H1 (cell line): ENCODE measurements at regions not wholly inside any gene's neighbourhood (a gene's known extent, or its start where the extent isn't known, plus 50 kb on each side); places are given as distances from the start of the nearest gene placed in this dataset.

Experiments used
- CTCF ChIA-PET: fragments of 300-600 bp; sonication (Branson Sonifier 250); formaldehyde crosslinking; loops from one replicate; lab custom pipeline; 2021; ENCODE audit not compliant: partially characterized antibody; lab: Charles Lee
- POLR2A ChIA-PET: fragments of 300-600 bp; sonication (Branson Sonifier 250); formaldehyde crosslinking; loops from one replicate; lab custom pipeline; 2021; ENCODE audit warnings: inconsistent platforms; ENCODE audit not compliant: partially characterized antibody; lab: Charles Lee
- DNase-seq, 2 experiments: peaks; one replicate each; pipeline versions ENCODE4 v3.0.0 to v3.0.0-alpha.2; 2010 to 2022; ENCODE audit warnings: low spot score in 2 of 2, low read depth in 1 of 2, mixed read lengths in 1 of 2
- FAIRE-seq: peaks from 2 replicates; lab custom pipeline; 2011; peaks lifted over from hg19 to GRCh38; lab: Jason Lieb, UNC
- H2AFZ ChIP-seq: 2 replicates; pipeline ENCODE4 v1.8.1; 2012; ENCODE audit warnings: low read length, inconsistent platforms
- H2AK5ac ChIP-seq: 2 replicates; pipeline ENCODE4 v1.6.1; 2013; ENCODE audit warnings: low read depth, low read length
- H2BK120ac ChIP-seq: replicated peaks from 2 replicates; pipeline ENCODE3; 2013; ENCODE audit warnings: low read depth, low read length, inconsistent platforms
- H2BK12ac ChIP-seq: 2 replicates; pipeline ENCODE4 v1.6.1; 2013; ENCODE audit warnings: low read depth, low read length
- H2BK15ac ChIP-seq: 2 replicates; pipeline ENCODE4 v1.6.1; 2013; ENCODE audit warnings: low read length
- H2BK20ac ChIP-seq: 2 replicates; pipeline ENCODE4 v1.6.1; 2013; ENCODE audit warnings: low read length
- H2BK5ac ChIP-seq: 2 replicates; pipeline ENCODE4 v1.6.1; 2013; ENCODE audit warnings: low read depth, low read length
- H3K14ac ChIP-seq: 2 replicates; pipeline ENCODE4 v1.6.1; 2013; ENCODE audit warnings: inconsistent platforms; ENCODE audit not compliant: insufficient read length
- H3K18ac ChIP-seq: 2 replicates; pipeline ENCODE4 v1.6.1; 2013; ENCODE audit warnings: low read length; ENCODE audit errors: extremely low read depth
- H3K23ac ChIP-seq: 2 replicates; pipeline ENCODE4 v1.6.1; 2013; ENCODE audit warnings: inconsistent platforms; ENCODE audit not compliant: insufficient read length
- H3K23me2 ChIP-seq: 2 replicates; pipeline ENCODE4 v1.6.1; 2013; ENCODE audit warnings: low read depth, low read length
- H3K27ac ChIP-seq: 2 replicates; pipeline ENCODE4 v1.6.1; 2011; ENCODE audit warnings: low read depth, low read length, inconsistent platforms
- H3K27me3 ChIP-seq, 4 experiments: replicated peaks in 1 of 4; 1 replicate in 1 of 4; 2 replicates in 3 of 4; pipeline versions ENCODE4 v1.6.1 to v1.8.1; 2011 to 2013; ENCODE audit warnings: low read length in 3 of 4, mild to moderate bottlenecking in 3 of 4, inconsistent platforms in 2 of 4, mixed read lengths in 2 of 4, moderate library complexity in 1 of 4; ENCODE audit not compliant: control insufficient read depth in 3 of 4, insufficient read depth in 3 of 4; ENCODE audit errors: extremely low read depth in 1 of 4
- H3K36me3 ChIP-seq, 4 experiments: 2 replicates each; pipeline versions ENCODE4 v1.6.1 to v1.8.1; 2011 to 2013; ENCODE audit warnings: mild to moderate bottlenecking in 4 of 4, low read length in 3 of 4, moderate library complexity in 2 of 4, control low read depth in 1 of 4, inconsistent platforms in 1 of 4; ENCODE audit not compliant: insufficient read depth in 4 of 4, control insufficient read depth in 2 of 4
- H3K4ac ChIP-seq: replicated peaks from 2 replicates; pipeline ENCODE3; 2013; ENCODE audit warnings: low read length, low read depth, mixed read lengths, inconsistent platforms; ENCODE audit not compliant: insufficient read length
- H3K4me1 ChIP-seq, 4 experiments: replicated peaks in 1 of 4; 1 replicate in 1 of 4; 2 replicates in 3 of 4; pipeline versions ENCODE4 v1.6.1 to v1.8.1; 2011 to 2013; ENCODE audit warnings: low read length in 3 of 4, inconsistent platforms in 2 of 4, mixed read lengths in 1 of 4; ENCODE audit not compliant: insufficient read depth in 4 of 4, control insufficient read depth in 3 of 4
- H3K4me2 ChIP-seq, 2 experiments: 2 replicates each; pipeline versions ENCODE4 v1.6.1 to v1.8.1; 2011 to 2013; ENCODE audit warnings: low read depth in 2 of 2, low read length in 2 of 2, control low read depth in 1 of 2, inconsistent platforms in 1 of 2, mild to moderate bottlenecking in 1 of 2; ENCODE audit not compliant: insufficient read depth in 1 of 2
- H3K4me3 ChIP-seq, 4 experiments: fragments of 200-600, 300-600 bp in 1 of 4; sonication (generic), shearing (Covaris generic), sonication (Bioruptor Twin) in 1 of 4; 2 replicates each; pipeline versions ENCODE4 v1.5.1 to v1.8.1; 2011 to 2016; ENCODE audit warnings: low read length in 4 of 4, low read depth in 3 of 4, control low read depth in 2 of 4, inconsistent platforms in 2 of 4, mild to moderate bottlenecking in 2 of 4, mixed read lengths in 1 of 4, moderate library complexity in 1 of 4; ENCODE audit not compliant: insufficient read depth in 2 of 4; ENCODE audit errors: extremely low read depth in 1 of 4
- H3K56ac ChIP-seq: replicated peaks from 2 replicates; pipeline ENCODE3; 2013; ENCODE audit warnings: low read depth, mild to moderate bottlenecking, mixed read lengths, low read length, inconsistent platforms; ENCODE audit not compliant: insufficient read length
- H3K79me1 ChIP-seq: 2 replicates; pipeline ENCODE4 v1.6.1; 2013; ENCODE audit warnings: low read depth, low read length, control low read depth
- H3K79me2 ChIP-seq, 2 experiments: 2 replicates each; pipeline versions ENCODE4 v1.6.1 to v1.8.1; 2012 to 2013; ENCODE audit warnings: low read length in 2 of 2, mild to moderate bottlenecking in 2 of 2, inconsistent platforms in 1 of 2; ENCODE audit not compliant: insufficient read depth in 2 of 2, control insufficient read depth in 1 of 2
- H3K9ac ChIP-seq, 4 experiments: replicated peaks in 1 of 4; 1 replicate in 1 of 4; 2 replicates in 3 of 4; pipeline versions ENCODE4 v1.6.1 to v1.8.1; 2011 to 2013; ENCODE audit warnings: low read depth in 3 of 4, low read length in 3 of 4, control low read depth in 2 of 4, mild to moderate bottlenecking in 2 of 4, moderate library complexity in 2 of 4, inconsistent platforms in 1 of 4; ENCODE audit errors: extremely low read depth in 1 of 4
- H3K9me3 ChIP-seq, 2 experiments: 2 replicates each; pipeline versions ENCODE4 v1.6.1 to v1.8.1; 2012 to 2013; ENCODE audit warnings: mild to moderate bottlenecking in 2 of 2, moderate library complexity in 2 of 2, control low read depth in 1 of 2, inconsistent platforms in 1 of 2, low read depth in 1 of 2, low read length in 1 of 2, mixed read lengths in 1 of 2; ENCODE audit not compliant: insufficient read depth in 2 of 2
- H4K20me1 ChIP-seq, 2 experiments: replicated peaks in 1 of 2; 2 replicates each; pipeline versions ENCODE3 to v1.8.1; 2011 to 2013; ENCODE audit warnings: inconsistent platforms in 2 of 2, low read length in 2 of 2, mild to moderate bottlenecking in 1 of 2; ENCODE audit not compliant: insufficient read depth in 2 of 2, control insufficient read depth in 1 of 2
- H4K5ac ChIP-seq: 2 replicates; pipeline ENCODE4 v1.6.1; 2013; ENCODE audit warnings: low read length, low read depth, mixed read lengths, inconsistent platforms; ENCODE audit not compliant: insufficient read length
- H4K8ac ChIP-seq: 2 replicates; pipeline ENCODE4 v1.8.0; 2013; ENCODE audit warnings: mild to moderate bottlenecking, moderate library complexity, low read length, inconsistent platforms; ENCODE audit not compliant: insufficient read depth; ENCODE audit errors: extremely low read depth
- H4K91ac ChIP-seq: replicated peaks from 2 replicates; pipeline ENCODE3; 2013; ENCODE audit warnings: low read length, mixed read lengths, inconsistent platforms; ENCODE audit not compliant: insufficient read length
- ASH2L ChIP-seq: fragments of 200-600, 300-600 bp; sonication (generic); IDR thresholded peaks from one replicate; pipeline ENCODE4 v1.7.1; 2017; ENCODE audit warnings: low read length
- BRCA1 ChIP-seq: IDR thresholded peaks from 2 replicates; pipeline ENCODE4 v1.6.1; 2012; ENCODE audit warnings: low read depth, low read length, improper control_type of control experiment
- CHD2 ChIP-seq: IDR thresholded peaks from 2 replicates; pipeline ENCODE4 v1.6.1; 2012; ENCODE audit warnings: low read length, improper control_type of control experiment
- CTBP2 ChIP-seq: IDR thresholded peaks from 2 replicates; pipeline ENCODE4 v1.7.0; 2011; ENCODE audit warnings: borderline replicate concordance, mild to moderate bottlenecking, moderate library complexity, mixed read lengths, low read length; ENCODE audit not compliant: insufficient read depth, insufficient read length
- EGR1 ChIP-seq: IDR thresholded peaks from 2 replicates; pipeline ENCODE4 v1.6.1; 2011; ENCODE audit warnings: low read depth, low read length, borderline replicate concordance
- EP300 ChIP-seq, 2 experiments: IDR thresholded peaks; 1 replicate in 1 of 2; 2 replicates in 1 of 2; pipeline ENCODE4 v1.6.1; 2011 to 2012; ENCODE audit warnings: low read depth in 2 of 2, low read length in 2 of 2, mild to moderate bottlenecking in 2 of 2, borderline replicate concordance in 1 of 2, inconsistent platforms in 1 of 2, moderate library complexity in 1 of 2
- EZH2 ChIP-seq: fragments of 200-600 bp; sonication (generic); IDR thresholded peaks from 2 replicates; pipeline ENCODE4 v1.7.1; 2012; ENCODE audit warnings: low read depth, mild to moderate bottlenecking, moderate library complexity, low read length, inconsistent platforms; ENCODE audit not compliant: severe bottlenecking
- GABPA ChIP-seq: IDR thresholded peaks from 2 replicates; pipeline ENCODE4 v1.6.1; 2011; ENCODE audit warnings: mild to moderate bottlenecking, low read length, moderate library complexity, borderline replicate concordance; ENCODE audit not compliant: insufficient read depth
- POLR2AphosphoS5 ChIP-seq: IDR thresholded peaks from 2 replicates; pipeline ENCODE4 v1.6.1; 2011; ENCODE audit warnings: low read depth, low read length
- RNF2 ChIP-seq: fragments of 200-900, 300-1000 bp; sonication (generic); IDR thresholded peaks from 2 replicates; pipeline ENCODE4 v1.7.1; 2016; ENCODE audit warnings: borderline replicate concordance, low read depth, mild to moderate bottlenecking, antibody characterized with exemption, low read length; ENCODE audit not compliant: poor library complexity, severe bottlenecking; ENCODE audit errors: missing control alignments
- SIX5 ChIP-seq: IDR thresholded peaks from 2 replicates; pipeline ENCODE4 v1.6.1; 2011; ENCODE audit warnings: mild to moderate bottlenecking, low read depth, low read length
- SP1 ChIP-seq: IDR thresholded peaks from 2 replicates; pipeline ENCODE4 v1.6.1; 2011; ENCODE audit warnings: low read depth, low read length
- SRF ChIP-seq: IDR thresholded peaks from 2 replicates; pipeline ENCODE4 v1.6.1; 2011; ENCODE audit warnings: mild to moderate bottlenecking, low read depth, low read length, moderate library complexity
- TF ChIP-seq, protein P1 (sequence below): IDR thresholded peaks from 2 replicates; pipeline ENCODE4 v1.6.1; 2012; ENCODE audit warnings: inconsistent platforms
- TF ChIP-seq, protein P2 (sequence below): IDR thresholded peaks from 2 replicates; pipeline ENCODE4 v1.6.1; 2012; ENCODE audit warnings: inconsistent platforms

DNA sequence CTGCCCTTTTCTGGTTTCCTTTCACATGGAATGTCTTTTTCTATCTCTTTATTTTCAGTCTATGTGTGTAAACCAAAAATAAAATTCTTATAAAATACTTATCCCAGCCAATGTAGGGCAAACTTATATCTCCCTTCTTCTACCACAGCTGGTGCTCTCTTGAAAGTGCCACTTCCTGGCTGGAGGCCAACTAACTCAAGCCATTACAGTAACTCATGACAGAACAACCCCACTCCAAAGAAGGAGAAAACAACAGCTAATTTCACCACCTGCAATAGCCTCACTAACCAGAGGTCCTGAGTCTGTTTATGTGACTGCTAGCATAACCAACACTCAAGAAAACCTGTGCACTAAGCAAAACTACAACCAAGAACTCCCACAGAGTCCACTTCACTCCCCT, 74.9 kb upstream of the DBX1 start:
- Histone ChIP-seq H3K23ac (no peak overlapping the region), H4K8ac (no peak overlapping the region), H3K27ac (no peak overlapping the region), H3K14ac (no peak overlapping the region), H3K23me2 (no peaks in the 10 kb centered on the region), H3K4ac (no peak overlapping the region), H2BK20ac (no peak overlapping the region), H2BK15ac (no peak overlapping the region), H3K56ac (no peak overlapping the region), H3K36me3 (no peaks in the 10 kb centered on the region), H2BK120ac (no peak overlapping the region), H3K9ac (no peak overlapping the region), H3K18ac (no peak overlapping the region), H3K79me1 (no peaks in the 10 kb centered on the region), H2AK5ac (no peak overlapping the region), H2AFZ (no peak overlapping the region), H4K91ac (no peak overlapping the region), H3K4me3 (no peak overlapping the region), H3K9me3 (no peaks in the 10 kb centered on the region), H3K4me1 (peaks cover 0 to 3% (median 0%) of the 10 kb centered on the region in 4 experiments; a peak in 1 of 7 replicates), H2BK5ac (no peak overlapping the region), H3K4me2 (no peak overlapping the region), H3K79me2 (no peaks in the 10 kb centered on the region), H2BK12ac (no peak overlapping the region), H3K27me3 (no peaks in the 10 kb centered on the region; a peak in 1 of 7 replicates), H4K5ac (no peak overlapping the region), H4K20me1 (no peaks in the 10 kb centered on the region)
- DNase-seq: no peak
- no peak for FAIRE-seq
- POLR2A ChIA-PET: no interaction called here
- CTCF ChIA-PET: interaction anchor here (1.0 to 1.2 kb wide), 4 partner anchors 9 to 107 kb away, joined by 3 to 4 read pairs (median 3); no protein-coding TSS in a partner anchor
- no peak for TF ChIP-seq EZH2
- no peak for TF ChIP-seq RNF2
- TF ChIP-seq, protein P1, sequence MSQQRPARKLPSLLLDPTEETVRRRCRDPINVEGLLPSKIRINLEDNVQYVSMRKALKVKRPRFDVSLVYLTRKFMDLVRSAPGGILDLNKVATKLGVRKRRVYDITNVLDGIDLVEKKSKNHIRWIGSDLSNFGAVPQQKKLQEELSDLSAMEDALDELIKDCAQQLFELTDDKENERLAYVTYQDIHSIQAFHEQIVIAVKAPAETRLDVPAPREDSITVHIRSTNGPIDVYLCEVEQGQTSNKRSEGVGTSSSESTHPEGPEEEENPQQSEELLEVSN: no peak
- no peak for TF ChIP-seq CHD2
- TF ChIP-seq EP300 (IDR thresholded peaks at IDR 0.05; ENCODE audit: borderline replicate concordance in 1 of 2, low read depth in 2 of 2, low read length in 2 of 2): no peak
- TF ChIP-seq SP1: no peak
- TF ChIP-seq SIX5: no peak
- TF ChIP-seq BRCA1: no peak
- no peak for TF ChIP-seq GABPA
- no peak for TF ChIP-seq CTBP2
- no peak for TF ChIP-seq POLR2AphosphoS5
- no peak for TF ChIP-seq SRF
- TF ChIP-seq, protein P2, sequence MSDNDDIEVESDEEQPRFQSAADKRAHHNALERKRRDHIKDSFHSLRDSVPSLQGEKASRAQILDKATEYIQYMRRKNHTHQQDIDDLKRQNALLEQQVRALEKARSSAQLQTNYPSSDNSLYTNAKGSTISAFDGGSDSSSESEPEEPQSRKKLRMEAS: no peak
- no peak for TF ChIP-seq ASH2L
- TF ChIP-seq EGR1: no peak
